Hepatocyte (in vitro differentiated cells): ENCODE measurements at regions not wholly inside any gene's neighbourhood (a gene's known extent, or its start where the extent isn't known, plus 50 kb on each side); places are given as distances from the start of the nearest gene placed in this dataset.

Experiments
- CTCF ChIP-seq: fragments of 200-600 bp; sonication (generic); IDR thresholded peaks from 2 replicates; pipeline ENCODE4 v1.5.1; 2016; ENCODE audit warnings: antibody characterized with exemption, mild to moderate bottlenecking; ENCODE audit not compliant: poor library complexity
- EZH2 ChIP-seq: fragments of 200-600 bp; sonication (generic); IDR thresholded peaks from 2 replicates; pipeline ENCODE4 v1.6.1; 2016; ENCODE audit warnings: antibody characterized with exemption, mild to moderate bottlenecking, borderline replicate concordance

- TF ChIP-seq CTCF = no peak
- TF ChIP-seq EZH2 = no peak
Observed at GRCh38 chr17:14014657-14015056, 54.6 kb upstream of the COX10 start.
